Type B pancreatic cell (in vitro differentiated cells): ENCODE measurements at regions not wholly inside any gene's neighbourhood (a gene's known extent, or its start where the extent isn't known, plus 50 kb on each side); places are given as distances from the start of the nearest gene placed in this dataset.

Source experiments
- DNase-seq: peaks from one replicate; pipeline ENCODE4 v3.0.0; 2021; ENCODE audit warnings: mixed read lengths; ENCODE audit not compliant: unreplicated experiment; ENCODE audit errors: extremely low spot score
- H3K27ac Mint-ChIP-seq: 2 replicates; pipeline ENCODE4 v1.8.0; 2021; ENCODE audit warnings: mild to moderate bottlenecking, mixed read lengths
- H3K27me3 Mint-ChIP-seq: 2 replicates; pipeline ENCODE4 v1.8.0; 2021; ENCODE audit warnings: mixed read lengths
- H3K36me3 Mint-ChIP-seq: 2 replicates; pipeline ENCODE4 v1.8.0; 2021; ENCODE audit warnings: mixed read lengths
- H3K4me1 Mint-ChIP-seq: one replicate; pipeline ENCODE4 v1.8.0; 2021; ENCODE audit warnings: mixed read lengths; ENCODE audit not compliant: unreplicated experiment
- H3K4me3 Mint-ChIP-seq: 2 replicates; pipeline ENCODE4 v1.8.0; 2021; ENCODE audit warnings: mild to moderate bottlenecking, mixed read lengths
- H3K9me3 Mint-ChIP-seq: 2 replicates; pipeline ENCODE4 v1.8.0; 2021; ENCODE audit warnings: mixed read lengths
- CTCF ChIP-seq: fragments of 200-600 bp; sonication (generic); conservative IDR thresholded peaks from 2 replicates; pipeline ENCODE4 v1.5.0; 2021; ENCODE audit warnings: antibody characterized with exemption, mild to moderate bottlenecking

- H3K9me3 Mint-ChIP-seq, result no peaks in the 10 kb centered on the region
- no peak overlapping the region for H3K27ac Mint-ChIP-seq
- TF ChIP-seq CTCF, result no peak
- peaks cover 1% of the 10 kb centered on the region for H3K4me1 Mint-ChIP-seq
- no peaks in the 10 kb centered on the region for H3K27me3 Mint-ChIP-seq
- H3K4me3 Mint-ChIP-seq, result no peak overlapping the region
- DNase-seq, result no peak
- no peaks in the 10 kb centered on the region for H3K36me3 Mint-ChIP-seq
These were observed 230.1 kb upstream of the CELF2 start for GRCh38 chr10:10787586-10787985.

- Mint-ChIP-seq H3K9me3 (no peaks in the 10 kb centered on the region), H3K4me3 (no peak overlapping the region), H3K27me3 (no peaks in the 10 kb centered on the region), H3K36me3 (no peaks in the 10 kb centered on the region), H3K27ac (no peak overlapping the region), H3K4me1 (peaks cover 6% of the 10 kb centered on the region)
- TF ChIP-seq CTCF, result no peak
- no peak for DNase-seq
These were observed 228.9 kb upstream of the CELF2 start for GRCh38 chr10:10788761-10789160.

GRCh38 chr10:10791869-10792268 is 225.8 kb upstream of the CELF2 start:
- Mint-ChIP-seq H3K27ac (no peak overlapping the region), H3K4me3 (no peak overlapping the region), H3K4me1 (peaks cover 10% of the 10 kb centered on the region), H3K36me3 (no peaks in the 10 kb centered on the region), H3K27me3 (peaks cover 13% of the 10 kb centered on the region), H3K9me3 (no peaks in the 10 kb centered on the region)
- no peak for DNase-seq
- TF ChIP-seq CTCF, result no peak

GRCh38 chr10:10792681-10793080 is 225.0 kb upstream of the CELF2 start:
- Mint-ChIP-seq H3K27me3 (peaks cover 20% of the 10 kb centered on the region), H3K4me3 (no peak overlapping the region), H3K27ac (no peak overlapping the region), H3K36me3 (no peaks in the 10 kb centered on the region), H3K4me1 (peaks cover 17% of the 10 kb centered on the region), H3K9me3 (no peaks in the 10 kb centered on the region)
- no peak for DNase-seq
- TF ChIP-seq CTCF, result no peak

- no peak overlapping the region for H3K27ac Mint-ChIP-seq
- H3K9me3 Mint-ChIP-seq, result no peaks in the 10 kb centered on the region
These were observed 223.6 kb upstream of the CELF2 start for GRCh38 chr10:10794046-10794445.

More at GRCh38 chr10:10794046-10794445, 223.6 kb upstream of the CELF2 start:
- Mint-ChIP-seq H3K4me1 (peaks cover 29% of the 10 kb centered on the region), H3K4me3 (no peak overlapping the region), H3K36me3 (no peaks in the 10 kb centered on the region), H3K27me3 (peaks cover 31% of the 10 kb centered on the region)
- DNase-seq, result no peak
- TF ChIP-seq CTCF, result no peak
